Hepatocyte (in vitro differentiated cells): ENCODE measurements at regions not wholly inside any gene's neighbourhood (a gene's known extent, or its start where the extent isn't known, plus 50 kb on each side); places are given as distances from the start of the nearest gene placed in this dataset.

Experiments used
- EZH2 ChIP-seq: fragments of 200-600 bp; sonication (generic); IDR thresholded peaks from 2 replicates; pipeline ENCODE4 v1.6.1; 2016; ENCODE audit warnings: antibody characterized with exemption, mild to moderate bottlenecking, borderline replicate concordance
- EZH2phosphoT487 ChIP-seq: fragments of 200-600 bp; sonication (generic); IDR thresholded peaks from one replicate; pipeline ENCODE4 v1.6.1; 2018; ENCODE audit warnings: antibody characterized with exemption, mild to moderate bottlenecking, low read depth, moderate library complexity; ENCODE audit not compliant: unreplicated experiment, severe bottlenecking
- TF ChIP-seq, protein P1 (sequence below): fragments of 200-600 bp; sonication (generic); IDR thresholded peaks from 2 replicates; pipeline ENCODE4 v1.5.1; 2016; ENCODE audit warnings: antibody characterized with exemption, mild to moderate bottlenecking; ENCODE audit not compliant: poor library complexity

DNA sequence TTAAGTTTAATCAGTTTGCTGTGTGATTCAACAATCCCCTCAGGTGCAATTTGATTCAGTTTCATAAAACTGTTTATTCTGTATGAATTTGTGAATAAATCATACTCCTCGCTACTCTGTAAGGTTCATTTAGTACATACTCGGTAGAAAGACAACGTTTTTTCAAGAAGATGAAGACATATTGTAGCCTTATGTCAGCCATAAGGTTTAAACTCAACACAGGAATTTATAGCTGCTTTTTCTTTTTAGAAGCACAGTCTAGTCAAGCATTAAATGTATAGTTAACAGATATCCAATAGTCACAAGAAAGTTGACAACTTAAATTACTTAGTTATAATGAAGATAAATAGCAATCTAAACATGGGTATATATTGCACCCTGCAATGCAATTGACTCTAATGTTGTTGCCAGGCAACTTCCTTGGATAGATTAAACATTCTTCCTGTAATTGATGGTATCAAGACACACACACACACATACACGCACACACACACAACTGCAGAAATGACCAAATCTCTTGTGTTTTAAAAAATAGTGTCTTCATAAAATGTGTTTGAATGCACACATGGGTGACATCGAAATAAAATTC lies 151.5 kb upstream of the MGAT4C start:
- TF ChIP-seq EZH2 (no peak), EZH2phosphoT487 (no peak)
- TF ChIP-seq, protein P1, sequence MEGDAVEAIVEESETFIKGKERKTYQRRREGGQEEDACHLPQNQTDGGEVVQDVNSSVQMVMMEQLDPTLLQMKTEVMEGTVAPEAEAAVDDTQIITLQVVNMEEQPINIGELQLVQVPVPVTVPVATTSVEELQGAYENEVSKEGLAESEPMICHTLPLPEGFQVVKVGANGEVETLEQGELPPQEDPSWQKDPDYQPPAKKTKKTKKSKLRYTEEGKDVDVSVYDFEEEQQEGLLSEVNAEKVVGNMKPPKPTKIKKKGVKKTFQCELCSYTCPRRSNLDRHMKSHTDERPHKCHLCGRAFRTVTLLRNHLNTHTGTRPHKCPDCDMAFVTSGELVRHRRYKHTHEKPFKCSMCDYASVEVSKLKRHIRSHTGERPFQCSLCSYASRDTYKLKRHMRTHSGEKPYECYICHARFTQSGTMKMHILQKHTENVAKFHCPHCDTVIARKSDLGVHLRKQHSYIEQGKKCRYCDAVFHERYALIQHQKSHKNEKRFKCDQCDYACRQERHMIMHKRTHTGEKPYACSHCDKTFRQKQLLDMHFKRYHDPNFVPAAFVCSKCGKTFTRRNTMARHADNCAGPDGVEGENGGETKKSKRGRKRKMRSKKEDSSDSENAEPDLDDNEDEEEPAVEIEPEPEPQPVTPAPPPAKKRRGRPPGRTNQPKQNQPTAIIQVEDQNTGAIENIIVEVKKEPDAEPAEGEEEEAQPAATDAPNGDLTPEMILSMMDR, result no peak
